Right lobe of liver (tissue), 4 donors: ENCODE measurements at regions not wholly inside any gene's neighbourhood (a gene's known extent, or its start where the extent isn't known, plus 50 kb on each side); places are given as distances from the start of the nearest gene placed in this dataset.

Source experiments
- POLR2A ChIP-seq: fragments of 450-650 bp; IDR thresholded peaks from one replicate; pipeline ENCODE4 v1.6.1; 2017; ENCODE audit warnings: antibody characterized with exemption, mild to moderate bottlenecking
- TF ChIP-seq, protein P1 (sequence below), 4 donors: fragments of 200-600 bp in 3 of 4; fragments of 450-650 bp in 1 of 4; IDR thresholded peaks; one replicate each; pipeline versions ENCODE4 v1.5.1 to v1.8.0; 2016 to 2022; ENCODE audit warnings: antibody characterized with exemption in 4 of 4, mild to moderate bottlenecking in 2 of 4
- donor health status: DM: no; HTN: no; CAD: no.
- donor health status: DM: no; HTN: no; CAD: no.
- donor health status: DM: no; HTN: yes; CAD: no.

GRCh38 chr2:193900292-193900691, 1705.6 kb upstream of the TMEFF2 start:
- no peak for TF ChIP-seq POLR2A
- TF ChIP-seq, protein P1, sequence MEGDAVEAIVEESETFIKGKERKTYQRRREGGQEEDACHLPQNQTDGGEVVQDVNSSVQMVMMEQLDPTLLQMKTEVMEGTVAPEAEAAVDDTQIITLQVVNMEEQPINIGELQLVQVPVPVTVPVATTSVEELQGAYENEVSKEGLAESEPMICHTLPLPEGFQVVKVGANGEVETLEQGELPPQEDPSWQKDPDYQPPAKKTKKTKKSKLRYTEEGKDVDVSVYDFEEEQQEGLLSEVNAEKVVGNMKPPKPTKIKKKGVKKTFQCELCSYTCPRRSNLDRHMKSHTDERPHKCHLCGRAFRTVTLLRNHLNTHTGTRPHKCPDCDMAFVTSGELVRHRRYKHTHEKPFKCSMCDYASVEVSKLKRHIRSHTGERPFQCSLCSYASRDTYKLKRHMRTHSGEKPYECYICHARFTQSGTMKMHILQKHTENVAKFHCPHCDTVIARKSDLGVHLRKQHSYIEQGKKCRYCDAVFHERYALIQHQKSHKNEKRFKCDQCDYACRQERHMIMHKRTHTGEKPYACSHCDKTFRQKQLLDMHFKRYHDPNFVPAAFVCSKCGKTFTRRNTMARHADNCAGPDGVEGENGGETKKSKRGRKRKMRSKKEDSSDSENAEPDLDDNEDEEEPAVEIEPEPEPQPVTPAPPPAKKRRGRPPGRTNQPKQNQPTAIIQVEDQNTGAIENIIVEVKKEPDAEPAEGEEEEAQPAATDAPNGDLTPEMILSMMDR (IDR thresholded peaks at IDR 0.05) = no peak
